Spleen (tissue), 7 donors: ENCODE measurements at regions not wholly inside any gene's neighbourhood (a gene's known extent, or its start where the extent isn't known, plus 50 kb on each side); places are given as distances from the start of the nearest gene placed in this dataset.

Source experiments
- CTCF ChIP-seq, 11 experiments: fragments of 200-600 bp in 7 of 11; fragments of 450-650 bp in 4 of 11; sonication (generic) in 4 of 11; IDR thresholded peaks in 8 of 11; conservative IDR thresholded peaks in 3 of 11; 1 replicate in 7 of 11; 2 replicates in 4 of 11; pipeline versions ENCODE4 v1.4.0 to v1.8.0; 2016 to 2021; ENCODE audit warnings: antibody characterized with exemption in 11 of 11, inconsistent platforms in 4 of 11, mild to moderate bottlenecking in 1 of 11
- POLR2AphosphoS5 ChIP-seq, 3 donors: sonication (generic); formaldehyde crosslinking; IDR thresholded peaks; one replicate each; pipeline ENCODE4 v1.5.1; 2017; ENCODE audit warnings: antibody characterized with exemption in 3 of 3
- donor health status: DM: no; HTN: no; CAD: no; lungs with moderate emphysema.
- donor health status: DM: no; HTN: no; CAD: no.
- donor health status: DM: no; HTN: no; CAD: no.

GRCh38 chr18:52287151-52287550 lies 52.8 kb upstream of the DCC start:
- TF ChIP-seq CTCF (IDR thresholded peaks at IDR 0.05 in 8 of 11, conservative IDR thresholded peaks at IDR 0.05 in 3 of 11), result no peak
- TF ChIP-seq POLR2AphosphoS5 (IDR thresholded peaks at IDR 0.05), result no peak
